ENCODE measurements at regions not wholly inside any gene's neighbourhood (a gene's known extent, or its start where the extent isn't known, plus 50 kb on each side); places are given as distances from the start of the nearest gene placed in this dataset.
"Not testable (repeated sequence)": the region's sequence is repeated elsewhere in the genome, so short reads cannot be mapped to it uniquely, and the experiment has no call there.

DNA sequence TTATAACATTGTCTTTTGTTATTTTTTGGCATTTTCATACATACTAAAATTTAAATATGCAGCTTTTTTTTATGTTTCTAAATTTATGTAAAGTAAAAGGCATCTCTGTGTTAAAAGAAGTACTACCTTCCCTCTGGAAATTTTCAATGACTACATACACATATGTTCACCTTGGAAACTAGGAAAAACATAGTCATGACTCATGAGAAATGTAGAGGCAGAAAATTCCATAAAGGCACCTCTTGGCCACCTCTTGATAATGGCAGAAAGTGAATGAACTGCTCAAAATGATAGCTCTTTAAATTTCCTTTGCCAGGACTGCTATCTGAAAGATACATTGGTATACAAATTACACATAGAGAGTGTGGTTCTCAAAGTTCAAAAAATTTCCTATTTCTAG is 889.1 kb upstream of the ZEB2 start:
- DNase-seq = no peak

DNA sequence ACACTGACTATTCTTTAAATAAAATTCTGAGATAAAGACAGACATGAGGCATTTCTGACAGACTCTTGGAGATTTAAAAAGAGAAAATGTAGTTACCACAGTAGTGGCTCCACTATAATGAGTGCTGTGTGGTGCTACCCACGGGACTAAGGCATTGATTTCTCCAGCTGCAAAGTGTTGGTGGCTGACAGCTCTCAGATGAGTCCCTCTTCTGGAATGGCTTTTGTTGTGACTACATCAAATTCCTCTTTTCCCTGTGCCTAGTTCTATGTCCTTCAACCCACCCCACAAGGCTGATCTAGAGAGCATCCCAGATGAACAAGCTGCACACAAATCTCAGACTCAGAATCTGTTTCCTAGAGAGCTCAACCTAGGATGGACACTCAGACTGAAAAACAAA is 884.8 kb upstream of the ZEB2 start:
- no peak for DNase-seq

DNA sequence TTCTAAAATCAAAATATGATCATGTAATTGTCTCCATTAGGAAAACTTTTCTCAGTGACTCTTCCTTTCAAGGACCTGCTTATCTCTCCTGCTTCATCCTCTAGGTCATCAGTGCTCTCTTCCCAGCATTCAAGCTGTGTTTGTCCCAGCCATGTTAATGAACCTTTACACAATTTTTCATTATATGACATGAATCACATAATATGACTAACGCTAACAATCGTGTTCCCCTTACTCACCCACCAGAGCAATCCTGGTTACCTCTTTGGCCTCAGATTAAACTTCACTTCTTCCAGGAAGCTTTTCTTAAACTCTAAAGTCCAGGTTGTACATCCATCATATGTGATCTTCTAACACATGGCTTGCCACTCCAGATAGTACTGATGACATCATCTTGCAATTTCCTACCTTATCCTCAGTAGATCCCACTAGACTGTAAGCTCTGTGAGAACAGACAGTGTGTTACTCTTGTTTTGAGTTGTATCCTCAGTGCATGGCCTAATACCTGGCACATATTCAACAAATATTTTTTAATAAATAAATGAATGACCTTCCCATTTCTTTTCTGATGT is 882.9 kb upstream of the ZEB2 start:
- DNase-seq = no peak

DNA sequence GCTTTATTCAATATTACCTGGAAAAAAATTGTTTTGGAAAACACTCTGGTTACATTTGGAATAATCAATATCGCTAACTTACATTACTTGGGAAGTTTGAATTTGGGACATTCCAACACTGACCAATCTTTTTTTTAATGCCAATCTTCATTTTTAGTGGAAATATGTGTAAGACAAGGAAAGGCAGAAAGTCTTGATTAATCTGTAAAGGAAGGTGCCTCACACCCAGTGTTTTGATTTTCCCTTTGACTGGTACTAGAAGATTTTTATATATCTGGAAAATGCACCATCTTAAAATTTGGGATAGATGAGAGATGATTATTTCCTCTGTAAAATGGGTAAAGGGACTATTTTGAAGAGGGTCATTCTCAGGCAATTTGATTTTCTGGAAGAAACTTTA is 879.2 kb upstream of the ZEB2 start:
- DNase-seq = no peak

DNA sequence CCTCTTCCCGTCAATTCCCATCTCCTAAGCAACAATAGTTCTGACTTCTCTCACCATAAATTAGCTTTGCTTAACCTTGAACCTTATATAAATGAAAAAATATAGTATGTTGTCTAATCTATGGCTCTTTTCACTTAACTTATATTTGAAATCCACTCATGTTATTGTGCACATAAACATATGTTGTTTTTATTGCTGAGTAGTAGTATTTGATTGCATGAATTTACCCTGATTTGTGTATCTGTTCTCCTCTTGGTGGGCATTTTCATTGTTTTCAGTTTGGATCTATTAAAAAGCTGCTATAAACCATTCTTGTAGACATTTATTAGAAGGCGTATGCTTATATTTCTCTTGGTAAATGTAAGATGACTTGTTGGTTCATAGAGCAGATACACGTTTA is 874.3 kb upstream of the ZEB2 start:
- no peak for DNase-seq

DNA sequence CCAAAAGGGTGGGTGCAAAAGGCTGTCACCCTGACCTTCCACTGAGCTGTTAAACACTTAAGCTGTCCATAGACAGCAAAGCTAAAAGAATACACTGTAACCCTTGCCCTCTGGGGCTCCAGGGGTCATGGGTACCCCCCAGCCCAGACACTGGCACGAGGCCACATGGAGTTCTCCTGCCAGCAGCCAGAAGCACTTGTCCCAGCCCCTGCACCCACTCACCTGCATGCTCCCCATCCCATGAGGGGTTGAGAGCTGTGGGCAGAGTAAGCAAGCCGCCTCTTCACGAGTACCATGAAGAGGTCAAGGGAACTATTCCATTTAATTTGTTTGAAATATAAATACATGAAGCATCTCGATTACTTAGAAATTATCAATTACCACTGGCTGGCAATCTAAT is 867.1 kb upstream of the ZEB2 start:
- no peak for DNase-seq

DNA sequence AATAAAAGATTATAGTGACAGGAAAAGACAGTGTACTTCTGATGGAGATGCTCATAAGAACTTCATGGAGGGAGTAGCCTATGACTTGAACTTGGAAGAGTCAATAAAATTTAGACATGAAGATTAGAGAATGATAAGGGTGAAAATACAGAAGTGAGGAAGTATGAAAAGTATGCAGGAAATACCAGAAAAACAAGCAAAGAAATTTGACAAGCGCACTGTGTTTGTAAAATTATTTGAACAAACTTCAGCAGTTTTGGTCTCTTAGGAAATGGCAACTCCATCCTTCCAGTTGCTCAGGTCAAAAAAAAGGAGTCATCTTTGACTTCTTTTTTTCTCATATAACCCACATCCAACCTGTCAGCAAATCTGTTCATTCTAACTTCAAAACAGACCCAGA is 864.0 kb upstream of the ZEB2 start:
- no peak for DNase-seq

DNA sequence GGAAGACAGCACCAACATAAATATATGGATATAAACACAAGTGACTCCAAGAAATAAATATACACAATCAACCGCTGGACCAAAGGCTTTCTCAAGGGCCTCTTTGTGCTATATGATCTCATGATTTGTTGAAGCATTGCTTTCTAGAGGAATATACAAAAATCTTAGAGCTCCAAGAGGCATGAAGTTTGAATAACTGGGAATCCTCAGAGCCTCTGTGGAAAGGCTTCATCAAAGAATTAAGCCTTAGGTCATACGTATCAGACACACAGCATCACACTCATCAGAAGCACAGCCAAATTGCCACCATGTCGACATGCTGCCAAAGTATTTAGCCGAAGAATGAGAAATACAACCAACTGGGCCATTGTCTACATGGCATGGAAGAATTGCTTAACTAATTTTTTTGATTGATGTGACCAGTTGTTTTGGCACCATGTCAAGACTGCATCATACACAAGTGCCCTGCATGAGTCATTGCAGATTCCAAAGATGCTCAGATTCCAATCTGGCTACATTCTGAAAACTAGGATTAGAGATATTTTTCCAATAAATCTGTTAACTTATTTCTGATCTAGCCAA is 860.6 kb upstream of the ZEB2 start:
- peak; percentile 48 for DNase-seq

DNA sequence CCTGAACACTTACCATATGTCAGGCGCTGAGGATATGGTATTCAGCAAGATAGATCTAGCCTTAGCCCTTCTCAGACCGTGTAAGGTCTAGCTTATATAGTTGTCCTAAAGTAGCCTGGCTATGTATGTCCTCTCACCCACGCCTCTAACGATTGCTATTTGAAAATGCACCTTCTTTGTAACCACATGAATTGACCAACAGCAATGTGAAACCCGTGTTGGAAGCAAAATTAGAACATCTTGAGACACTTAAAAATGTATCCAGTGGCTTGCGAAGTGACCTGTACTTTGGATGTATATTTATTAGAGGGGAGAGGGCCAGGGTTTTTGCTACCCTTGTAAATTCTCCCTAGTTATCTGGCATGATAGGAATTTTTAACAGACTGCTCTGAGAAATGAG is 860.0 kb upstream of the ZEB2 start:
- DNase-seq = no peak

DNA sequence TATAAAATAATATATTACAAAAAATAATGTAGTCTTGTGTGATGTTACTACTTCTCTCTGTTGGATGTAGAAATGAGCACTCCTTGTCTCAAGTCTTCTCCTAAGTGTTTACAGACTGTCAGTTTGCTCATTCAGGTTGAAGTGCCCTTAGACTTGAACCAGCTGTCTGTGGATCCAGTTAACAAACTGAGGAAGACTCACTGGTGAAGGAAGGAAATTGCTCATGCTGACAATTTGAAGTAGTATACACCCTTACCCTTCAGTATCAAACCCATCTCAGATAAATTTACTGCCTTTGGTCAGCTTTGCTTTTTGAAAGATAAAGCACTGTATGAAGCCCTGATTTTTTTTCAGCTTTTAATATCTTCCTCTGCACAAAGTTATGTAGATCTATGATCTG is 854.2 kb upstream of the ZEB2 start:
- DNase-seq = no peak

DNA sequence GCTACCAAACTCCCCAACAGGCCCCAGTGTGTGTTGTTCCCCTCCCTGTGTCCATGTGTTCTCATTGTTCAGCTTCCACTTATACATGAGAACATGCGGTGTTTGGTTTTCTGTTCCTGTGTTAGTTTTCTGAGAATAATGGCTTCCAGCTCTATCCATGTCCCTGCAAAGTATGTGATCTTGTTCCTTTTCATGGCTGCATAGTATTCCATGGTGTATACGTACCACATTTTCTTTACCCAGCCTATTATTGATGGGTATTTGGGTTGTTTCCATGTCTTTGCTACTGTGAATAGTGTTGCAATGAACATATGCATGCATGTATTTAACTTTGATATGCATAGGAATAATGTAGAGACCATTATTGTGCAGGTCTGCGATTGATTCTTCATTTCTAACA is 847.4 kb upstream of the ZEB2 start:
- not testable (repeated sequence) for DNase-seq

DNA sequence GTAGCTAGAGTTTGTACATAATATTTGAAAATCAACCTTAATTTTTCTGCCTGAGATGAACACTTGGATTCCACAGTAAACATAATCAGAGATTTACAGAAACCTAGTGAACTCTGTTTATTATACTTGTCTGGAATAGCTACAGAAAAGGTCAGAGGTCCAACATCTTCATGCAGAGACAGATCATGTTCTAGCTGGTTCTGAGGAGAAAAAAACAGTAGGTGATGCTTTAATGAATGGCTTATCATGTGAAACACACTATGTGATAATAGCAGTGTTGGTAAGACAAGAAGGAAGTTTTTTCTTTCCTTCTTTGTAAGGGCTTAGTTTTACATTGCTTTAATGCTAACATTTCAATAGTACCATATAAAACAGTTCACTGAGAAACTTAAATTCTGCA is 846.4 kb upstream of the ZEB2 start:
- no peak for DNase-seq

DNA sequence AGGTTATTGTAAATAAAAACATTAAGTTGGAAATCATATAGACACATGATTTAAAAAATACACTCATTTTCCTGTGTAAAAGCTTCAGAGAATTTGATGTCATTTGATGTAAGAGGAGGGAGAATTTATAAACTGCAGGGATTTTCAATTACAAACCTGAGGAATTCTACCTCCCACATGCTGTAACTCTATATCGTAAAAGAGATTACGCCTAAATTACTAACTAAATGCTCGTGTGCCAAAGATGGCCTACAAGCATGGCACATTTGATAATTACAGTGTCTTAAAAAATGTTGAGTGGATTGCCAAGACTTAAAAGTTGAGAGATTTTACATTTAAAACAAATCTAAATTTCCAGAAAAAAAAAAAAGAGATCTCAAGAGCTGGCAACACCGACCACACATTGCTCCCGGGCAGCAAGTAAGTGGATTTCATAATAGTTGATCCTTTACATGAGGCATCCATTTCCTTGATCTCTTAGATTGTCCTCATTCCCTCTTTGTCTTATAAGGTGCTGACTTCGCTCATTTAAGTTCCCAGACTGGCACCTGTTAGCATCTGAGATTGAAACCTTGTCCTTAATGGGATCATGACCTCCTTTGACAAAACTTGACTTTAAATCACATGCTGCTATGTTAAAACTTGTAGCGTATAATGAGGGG is 840.3 kb upstream of the ZEB2 start:
- DNase-seq = no peak

DNA sequence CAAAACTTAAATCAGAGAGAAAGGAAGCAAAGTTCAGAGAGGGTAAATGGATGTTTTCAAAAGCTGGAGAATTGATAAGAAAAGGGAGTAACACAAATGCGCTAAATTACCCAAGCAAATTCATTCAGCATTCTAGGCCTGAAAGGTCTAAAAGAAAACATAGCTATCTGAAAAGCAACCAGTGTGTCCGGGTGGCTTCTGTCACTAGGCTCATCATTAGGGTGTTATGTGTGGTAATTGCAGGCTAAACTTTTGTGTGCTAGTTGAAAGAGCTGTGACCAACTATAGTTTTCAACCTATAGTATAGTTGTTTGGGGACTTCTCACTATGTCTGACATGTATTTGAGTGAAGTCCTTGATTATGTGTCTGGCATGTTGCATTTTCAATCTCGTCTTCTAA is 839.6 kb upstream of the ZEB2 start:
- DNase-seq = no peak

DNA sequence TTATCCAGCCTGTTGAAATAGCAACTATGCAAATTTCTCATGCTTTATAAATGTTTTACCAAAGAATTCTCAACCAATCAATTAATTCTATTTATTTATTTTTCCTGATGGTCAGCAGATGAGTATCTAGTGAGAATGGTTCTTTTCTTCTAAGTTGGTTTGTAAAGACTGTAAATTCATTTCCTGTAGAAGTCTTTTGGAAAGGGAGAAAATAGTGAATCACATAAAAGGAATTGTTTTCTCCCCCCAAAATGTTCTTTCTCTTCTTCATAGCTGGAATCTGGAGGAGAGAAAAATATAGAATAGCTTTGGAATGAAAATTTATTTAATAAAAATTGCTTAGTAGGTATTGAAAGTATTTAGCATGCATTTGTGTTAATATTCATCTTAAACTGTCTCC is 836.1 kb upstream of the ZEB2 start:
- DNase-seq = no peak

DNA sequence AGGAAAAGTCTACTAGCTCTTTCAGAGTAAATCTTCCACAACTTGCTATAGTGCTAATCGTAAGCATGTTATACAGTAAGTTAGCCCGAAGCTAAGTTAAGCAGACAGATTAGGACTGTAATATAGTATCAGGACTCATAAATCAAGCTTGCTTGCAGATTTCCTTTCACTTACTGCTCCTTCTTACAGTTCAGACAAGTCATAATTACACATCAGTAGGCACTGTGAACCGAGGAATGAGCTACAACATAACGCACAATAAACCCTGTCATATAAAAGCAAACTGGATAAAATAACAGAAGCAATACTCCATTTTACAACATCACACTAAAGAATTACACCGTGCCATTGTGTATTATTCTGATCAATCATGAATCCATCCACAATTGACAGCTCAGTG is 832.6 kb upstream of the ZEB2 start:
- DNase-seq = no peak

DNA sequence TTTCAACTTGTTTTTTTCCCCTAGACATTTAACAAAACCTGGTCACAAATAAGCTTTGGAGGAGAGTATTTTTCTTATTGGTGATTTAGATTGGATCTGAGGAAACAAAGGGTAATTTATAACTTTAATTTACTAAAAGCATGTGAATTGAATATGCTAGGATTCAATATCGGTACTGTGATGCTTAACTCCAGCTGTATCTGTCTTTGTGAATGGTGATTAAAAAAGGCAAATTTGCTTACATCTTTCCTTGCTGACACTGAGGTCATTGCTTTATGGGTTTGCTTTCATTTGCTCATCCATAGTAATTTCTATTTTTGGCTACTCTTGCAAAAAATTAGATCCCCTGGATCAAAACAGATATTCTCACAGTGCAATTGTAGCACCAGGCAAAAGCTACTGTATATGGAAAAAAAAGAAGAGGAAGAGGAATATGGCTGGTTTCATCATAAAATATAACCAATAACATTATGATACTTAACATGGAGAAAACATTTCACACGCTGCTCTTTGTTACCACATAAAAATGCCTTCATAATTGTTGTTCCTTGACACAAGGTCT is 832.0 kb upstream of the ZEB2 start:
- no peak for DNase-seq

DNA sequence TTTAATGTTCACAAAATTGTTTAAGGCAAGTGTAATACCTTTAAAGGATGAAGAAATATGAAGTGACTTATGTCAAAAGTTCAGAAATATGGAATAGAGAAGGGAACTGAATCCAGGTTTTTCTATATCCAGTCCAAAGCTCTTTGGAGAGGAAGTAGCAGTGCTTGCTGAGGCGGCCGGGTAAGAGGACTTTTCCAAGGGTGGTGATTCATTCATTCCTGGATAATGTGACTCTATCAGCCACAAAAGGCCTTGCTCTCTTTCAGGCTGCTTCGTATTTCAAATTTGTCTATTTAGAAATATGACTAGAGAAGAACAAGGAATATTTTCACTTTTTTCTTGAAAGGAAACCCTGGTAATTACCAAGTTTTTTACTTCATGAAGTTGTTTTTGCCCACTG is 830.1 kb upstream of the ZEB2 start:
- DNase-seq = no peak

DNA sequence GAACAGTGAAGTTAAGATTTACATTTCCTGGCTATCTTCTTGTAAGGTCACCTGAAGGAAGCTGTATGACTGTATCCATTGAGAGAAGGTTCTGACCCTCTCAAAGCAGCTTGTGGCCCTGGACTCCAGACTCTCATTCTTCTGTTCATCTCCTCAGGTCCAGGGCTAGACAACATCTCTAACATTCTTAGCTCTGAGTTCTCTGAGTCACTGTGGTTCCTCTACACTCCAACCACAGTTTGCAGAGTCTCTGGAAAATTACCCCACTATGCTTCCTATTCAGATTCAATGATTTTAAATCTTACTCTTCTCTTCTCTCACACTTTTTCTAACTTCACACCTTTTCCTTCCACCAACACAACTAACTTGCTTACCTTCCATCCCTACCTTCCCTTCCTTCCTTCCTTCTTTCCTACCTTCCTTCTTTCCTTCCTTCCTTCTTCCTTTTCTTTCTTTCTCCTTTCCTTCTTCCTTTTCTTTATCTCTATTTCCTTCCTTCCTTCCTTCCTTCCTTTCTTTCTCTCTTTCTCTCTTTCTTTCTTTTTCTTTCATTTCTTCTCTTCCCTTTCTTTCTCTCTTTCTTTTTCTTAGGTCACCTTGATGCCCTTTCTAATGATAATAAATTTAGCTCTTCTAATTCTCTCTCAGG is 824.3 kb upstream of the ZEB2 start:
- no peak for DNase-seq

DNA sequence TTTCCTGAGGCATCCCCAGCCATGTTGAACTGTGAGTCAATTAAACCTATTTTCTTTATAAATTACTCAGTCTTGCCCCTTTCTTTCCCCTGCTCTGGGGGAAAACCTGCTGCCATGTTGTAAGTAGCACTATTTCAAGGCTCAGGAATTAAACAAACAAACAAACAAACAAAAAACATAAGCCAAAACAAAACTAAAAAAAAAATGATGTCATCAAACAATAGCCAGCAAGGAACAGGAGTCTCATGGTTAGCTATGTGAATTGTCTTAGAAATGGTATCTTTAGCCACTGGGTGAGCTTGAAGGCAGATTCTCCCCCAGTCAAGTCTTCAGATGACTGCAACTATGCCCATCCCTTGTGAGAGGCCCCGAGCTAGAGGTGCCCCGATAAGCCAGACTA is 823.4 kb upstream of the ZEB2 start:
- DNase-seq = no peak

DNA sequence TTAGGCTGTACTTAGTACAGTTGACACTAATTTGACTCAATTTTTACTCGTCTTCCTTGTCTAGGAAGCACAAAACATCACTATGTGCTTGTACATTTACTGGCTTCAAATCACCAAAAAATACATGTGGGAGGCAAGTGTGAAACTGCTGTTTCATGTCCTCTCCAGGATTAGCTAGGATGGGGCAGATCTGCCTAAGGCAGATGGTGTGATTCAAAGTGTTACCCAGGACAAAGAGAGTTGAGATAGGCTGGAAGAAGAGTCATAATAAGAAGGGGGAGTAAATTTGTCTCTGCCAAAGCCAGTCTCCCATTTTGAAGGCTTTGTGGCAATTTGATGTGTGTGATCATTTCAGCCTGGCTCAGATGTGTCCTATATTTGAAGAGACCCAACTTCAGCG is 821.6 kb upstream of the ZEB2 start:
- no peak for DNase-seq

DNA sequence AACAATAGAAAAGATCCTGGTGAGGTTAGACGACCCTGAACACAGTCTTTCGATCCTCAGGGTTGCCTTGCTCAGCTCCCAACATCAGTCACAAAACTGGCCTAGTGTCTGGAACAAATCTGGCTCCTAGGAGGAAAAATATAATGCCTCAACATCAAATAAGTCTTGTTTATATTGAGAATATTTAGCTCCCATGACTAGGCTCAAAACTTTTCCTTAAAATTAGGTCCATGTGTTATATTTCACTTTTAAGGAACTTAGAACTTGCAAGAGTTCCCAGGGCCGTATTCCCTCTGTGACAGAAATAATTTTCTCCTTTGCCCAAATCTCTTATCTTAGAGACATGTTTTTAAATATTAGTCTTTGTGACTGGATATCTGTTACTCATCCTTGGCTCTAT is 819.7 kb upstream of the ZEB2 start:
- no peak for DNase-seq

DNA sequence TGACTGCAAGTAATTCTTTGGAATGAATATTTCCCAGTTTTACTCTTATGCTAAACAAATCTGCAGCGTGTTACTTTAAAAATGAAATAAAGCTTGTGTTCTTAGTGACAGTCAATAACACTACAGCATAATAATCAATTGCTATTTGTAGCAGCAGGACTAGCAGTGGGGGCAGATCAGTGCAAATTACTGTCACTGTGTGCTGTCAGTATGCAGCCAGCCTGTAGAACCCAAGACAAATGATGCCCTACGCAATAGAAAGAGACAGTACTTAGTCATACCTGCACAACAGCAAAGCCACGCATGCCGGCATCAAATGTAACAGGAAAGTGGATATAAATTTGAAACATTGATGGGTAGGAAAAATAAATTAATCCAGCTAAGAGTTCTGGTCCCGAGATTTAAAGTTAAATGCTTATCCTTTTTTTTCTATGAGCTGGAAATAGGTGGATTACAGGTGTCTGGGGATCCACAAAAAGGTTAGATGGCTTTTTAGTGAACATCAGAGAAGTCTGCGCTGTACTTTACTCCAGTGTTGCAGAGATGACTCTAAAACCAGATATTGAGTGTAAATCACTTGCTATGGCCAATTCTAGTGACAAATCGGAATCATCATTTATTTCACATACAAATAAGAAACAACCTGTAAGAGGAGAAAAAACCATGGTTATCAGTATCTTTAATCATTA is 812.4 kb upstream of the ZEB2 start:
- DNase-seq = no peak

DNA sequence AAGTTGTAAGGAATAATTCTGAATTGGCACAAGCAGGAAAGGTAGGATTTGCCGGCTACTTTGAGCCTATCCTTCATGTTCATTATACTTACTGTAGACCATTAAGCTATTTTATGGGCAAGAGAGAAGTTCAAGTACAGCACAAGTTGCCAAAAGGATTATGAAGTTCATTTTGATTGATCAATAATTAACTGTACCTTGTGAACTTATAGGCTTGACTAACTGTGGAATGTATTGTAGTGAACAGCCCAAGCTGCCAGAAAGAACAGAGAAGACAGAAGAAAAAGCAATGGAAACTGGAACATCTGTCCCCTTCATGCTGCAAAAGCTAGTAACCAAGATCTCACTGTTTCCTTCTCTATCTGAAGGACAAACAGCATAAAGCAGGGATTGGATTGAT is 810.1 kb upstream of the ZEB2 start:
- DNase-seq = no peak
